Gastrocnemius medialis (tissue), 4 donors: ENCODE measurements at regions not wholly inside any gene's neighbourhood (a gene's known extent, or its start where the extent isn't known, plus 50 kb on each side); places are given as distances from the start of the nearest gene placed in this dataset.

Source experiments
- ATAC-seq, 2 donors: fragments of 150-250 bp; one replicate each; pipeline ENCODE4 v1.9.1; 2016
- DNase-seq, 2 donors: peaks; one replicate each; pipeline ENCODE4 v3.0.0-alpha.2; 2019
- H3K27ac ChIP-seq, 4 donors: fragments of 200-600 bp; sonication (generic); 1 replicate in 1 of 4; 2 replicates in 3 of 4; pipeline ENCODE4 v1.5.1; 2016 to 2018; ENCODE audit warnings: mild to moderate bottlenecking in 2 of 4, moderate library complexity in 1 of 4
- H3K27me3 ChIP-seq, 3 donors: fragments of 200-600 bp; sonication (generic) in 2 of 3; 1 replicate in 1 of 3; 2 replicates in 2 of 3; pipeline versions ENCODE4 v1.5.1 to v1.6.0; 2016 to 2019; ENCODE audit warnings: mild to moderate bottlenecking in 1 of 3, moderate library complexity in 1 of 3
- H3K36me3 ChIP-seq, 2 donors: fragments of 200-600 bp; sonication (generic) in 1 of 2; one replicate each; pipeline ENCODE4 v1.5.1; 2017 to 2018
- H3K4me1 ChIP-seq, 2 donors: fragments of 200-600 bp; sonication (generic) in 1 of 2; one replicate each; pipeline ENCODE4 v1.5.1; 2016 to 2017; ENCODE audit warnings: mild to moderate bottlenecking in 2 of 2
- H3K4me3 ChIP-seq, 4 donors: fragments of 200-600 bp; sonication (generic) in 3 of 4; 1 replicate in 1 of 4; 2 replicates in 3 of 4; pipeline ENCODE4 v1.5.1; 2016 to 2019; ENCODE audit warnings: mild to moderate bottlenecking in 2 of 4
- H3K9me3 ChIP-seq, 3 donors: fragments of 200-600 bp; sonication (generic) in 2 of 3; 1 replicate in 1 of 3; 2 replicates in 2 of 3; pipeline ENCODE4 v1.5.1; 2016 to 2019
- POLR2A ChIP-seq, 2 donors: fragments of 450-650 bp; IDR thresholded peaks; one replicate each; pipeline ENCODE4 v1.6.1; 2017; ENCODE audit warnings: antibody characterized with exemption in 2 of 2, mild to moderate bottlenecking in 2 of 2, moderate library complexity in 2 of 2
- in situ Hi-C, 4 donors: fragments of 200-750 bp; cut with MboI; loops; one replicate each; pipeline versions ENCODE4 v1.15.0 to v1.8.0; 2017; ENCODE audit warnings: low sequenced_read_pairs in 4 of 4
- intact Hi-C: fragments of 100-400 bp; cut with DNase I; formaldehyde crosslinking; loops from one replicate; pipeline ENCODE4 v1.15.1; 2023; ENCODE audit warnings: low total_unique reads
- TF ChIP-seq, protein P1 (sequence below), 5 experiments: fragments of 450-650 bp in 3 of 5; fragments of 200-600 bp in 2 of 5; sonication (generic) in 2 of 5; IDR thresholded peaks in 4 of 5; conservative IDR thresholded peaks in 1 of 5; 1 replicate in 4 of 5; 2 replicates in 1 of 5; pipeline ENCODE4 v1.5.1; 2016 to 2019; ENCODE audit warnings: antibody characterized with exemption in 5 of 5, mild to moderate bottlenecking in 3 of 5, moderate library complexity in 3 of 5

- Histone ChIP-seq H3K27me3 (no peaks in the 10 kb centered on the region), H3K4me3 (no peak overlapping the region), H3K4me1 (no peaks in the 10 kb centered on the region), H3K27ac (no peak overlapping the region), H3K36me3 (no peaks in the 10 kb centered on the region), H3K9me3 (no peaks in the 10 kb centered on the region)
- in situ Hi-C loops (no loop called here), intact Hi-C loops (no loop called here)
- TF ChIP-seq POLR2A (IDR thresholded peaks at IDR 0.05): no peak
- TF ChIP-seq, protein P1, sequence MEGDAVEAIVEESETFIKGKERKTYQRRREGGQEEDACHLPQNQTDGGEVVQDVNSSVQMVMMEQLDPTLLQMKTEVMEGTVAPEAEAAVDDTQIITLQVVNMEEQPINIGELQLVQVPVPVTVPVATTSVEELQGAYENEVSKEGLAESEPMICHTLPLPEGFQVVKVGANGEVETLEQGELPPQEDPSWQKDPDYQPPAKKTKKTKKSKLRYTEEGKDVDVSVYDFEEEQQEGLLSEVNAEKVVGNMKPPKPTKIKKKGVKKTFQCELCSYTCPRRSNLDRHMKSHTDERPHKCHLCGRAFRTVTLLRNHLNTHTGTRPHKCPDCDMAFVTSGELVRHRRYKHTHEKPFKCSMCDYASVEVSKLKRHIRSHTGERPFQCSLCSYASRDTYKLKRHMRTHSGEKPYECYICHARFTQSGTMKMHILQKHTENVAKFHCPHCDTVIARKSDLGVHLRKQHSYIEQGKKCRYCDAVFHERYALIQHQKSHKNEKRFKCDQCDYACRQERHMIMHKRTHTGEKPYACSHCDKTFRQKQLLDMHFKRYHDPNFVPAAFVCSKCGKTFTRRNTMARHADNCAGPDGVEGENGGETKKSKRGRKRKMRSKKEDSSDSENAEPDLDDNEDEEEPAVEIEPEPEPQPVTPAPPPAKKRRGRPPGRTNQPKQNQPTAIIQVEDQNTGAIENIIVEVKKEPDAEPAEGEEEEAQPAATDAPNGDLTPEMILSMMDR (IDR thresholded peaks at IDR 0.05 in 4 of 5, conservative IDR thresholded peaks at IDR 0.05 in 1 of 5): no peak
- DNase-seq (no peak), ATAC-seq (no peak)
Observed at GRCh38 chr13:102968572-102969228, 97.5 kb downstream of the SLC10A2 start.

GRCh38 chr13:102965802-102966201 lies 100.4 kb downstream of the SLC10A2 start:
- Histone ChIP-seq H3K4me3 (no peak overlapping the region), H3K9me3 (no peaks in the 10 kb centered on the region), H3K27ac (no peak overlapping the region), H3K4me1 (no peaks in the 10 kb centered on the region), H3K36me3 (no peaks in the 10 kb centered on the region), H3K27me3 (no peaks in the 10 kb centered on the region)
- ATAC-seq: no peak
- DNase-seq: no peak
- in situ Hi-C loops (no loop called here), intact Hi-C loops (no loop called here)
- TF ChIP-seq POLR2A (IDR thresholded peaks at IDR 0.05): no peak
- TF ChIP-seq, protein P1 (IDR thresholded peaks at IDR 0.05 in 4 of 5, conservative IDR thresholded peaks at IDR 0.05 in 1 of 5): no peak

- Histone ChIP-seq H3K27me3 (no peaks in the 10 kb centered on the region), H3K4me3 (no peak overlapping the region), H3K9me3 (no peaks in the 10 kb centered on the region), H3K36me3 (no peaks in the 10 kb centered on the region), H3K27ac (no peak overlapping the region), H3K4me1 (no peaks in the 10 kb centered on the region)
- in situ Hi-C loops: no loop called here
- TF ChIP-seq POLR2A (IDR thresholded peaks at IDR 0.05): no peak
- TF ChIP-seq, protein P1 (IDR thresholded peaks at IDR 0.05 in 4 of 5, conservative IDR thresholded peaks at IDR 0.05 in 1 of 5): no peak
- ATAC-seq (no peak), DNase-seq (no peak)
- intact Hi-C loops: no loop called here
Observed at GRCh38 chr13:102962430-102962829, 103.8 kb downstream of the SLC10A2 start.

DNA sequence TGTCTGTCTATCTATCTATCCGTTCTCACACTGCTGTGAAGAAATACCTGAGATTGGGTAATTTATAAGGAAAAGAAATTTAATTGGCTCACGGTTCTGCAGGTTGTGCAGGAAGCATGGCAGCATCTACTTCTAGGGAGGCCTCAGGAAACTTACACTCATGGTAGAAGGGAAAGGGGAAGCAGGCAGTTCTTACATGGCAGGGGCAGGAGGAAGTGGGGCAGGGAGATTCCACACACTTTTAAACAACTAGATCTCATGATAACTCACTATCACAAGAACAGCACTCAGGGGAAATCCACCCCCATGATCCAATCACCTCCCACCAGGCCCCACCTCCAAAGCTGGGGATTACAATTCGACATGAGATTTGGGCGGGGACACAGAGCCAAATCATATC lies 105.3 kb downstream of the SLC10A2 start:
- DNase-seq (no peak), ATAC-seq (no peak)
- no peaks in the 10 kb centered on the region for H3K4me1 ChIP-seq
- H3K9me3 ChIP-seq: no peaks in the 10 kb centered on the region
- no peaks in the 10 kb centered on the region for H3K27me3 ChIP-seq
- no peak overlapping the region for H3K4me3 ChIP-seq
- in situ Hi-C loops: no loop called here
- no peak for TF ChIP-seq POLR2A (IDR thresholded peaks at IDR 0.05)
- TF ChIP-seq, protein P1 (IDR thresholded peaks at IDR 0.05 in 4 of 5, conservative IDR thresholded peaks at IDR 0.05 in 1 of 5): no peak
- no peak overlapping the region for H3K27ac ChIP-seq
- H3K36me3 ChIP-seq: no peaks in the 10 kb centered on the region
- intact Hi-C loops: no loop called here

- Histone ChIP-seq H3K27me3 (no peaks in the 10 kb centered on the region), H3K9me3 (no peaks in the 10 kb centered on the region), H3K27ac (no peak overlapping the region), H3K4me1 (no peaks in the 10 kb centered on the region), H3K4me3 (no peak overlapping the region), H3K36me3 (no peaks in the 10 kb centered on the region)
- DNase-seq (no peak), ATAC-seq (no peak)
- in situ Hi-C loops (no loop called here), intact Hi-C loops (no loop called here)
- TF ChIP-seq, protein P1 (IDR thresholded peaks at IDR 0.05 in 4 of 5, conservative IDR thresholded peaks at IDR 0.05 in 1 of 5): no peak
- TF ChIP-seq POLR2A (IDR thresholded peaks at IDR 0.05): no peak
Observed at GRCh38 chr13:102956449-102956848, 109.8 kb downstream of the SLC10A2 start.
